ENCODE measurements at regions not wholly inside any gene's neighbourhood (a gene's known extent, or its start where the extent isn't known, plus 50 kb on each side); places are given as distances from the start of the nearest gene placed in this dataset.

DNA sequence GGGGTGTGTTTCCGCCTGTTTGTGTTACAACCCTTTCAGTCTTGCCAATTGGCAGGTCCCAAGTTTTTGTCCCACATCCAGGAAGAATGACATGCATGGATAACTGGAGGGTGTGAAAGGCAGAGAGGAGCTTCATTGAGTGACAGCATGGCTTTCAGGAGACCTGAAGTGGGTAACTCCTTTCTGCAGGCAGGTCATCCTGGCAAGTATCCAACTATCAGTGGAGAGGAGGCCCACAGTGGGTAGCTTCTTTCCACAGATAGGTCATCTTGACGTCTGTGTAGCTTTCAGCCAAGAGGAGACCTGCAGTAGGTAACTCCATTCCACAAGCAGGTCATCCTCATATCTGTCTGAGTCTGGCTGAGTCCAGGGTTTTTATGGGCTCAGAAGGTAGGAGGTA, 1268.8 kb upstream of the CNTN5 start:
- TF ChIP-seq POLR2A (IDR thresholded peaks at IDR 0.05), result no peak
- TF ChIP-seq, protein P1, sequence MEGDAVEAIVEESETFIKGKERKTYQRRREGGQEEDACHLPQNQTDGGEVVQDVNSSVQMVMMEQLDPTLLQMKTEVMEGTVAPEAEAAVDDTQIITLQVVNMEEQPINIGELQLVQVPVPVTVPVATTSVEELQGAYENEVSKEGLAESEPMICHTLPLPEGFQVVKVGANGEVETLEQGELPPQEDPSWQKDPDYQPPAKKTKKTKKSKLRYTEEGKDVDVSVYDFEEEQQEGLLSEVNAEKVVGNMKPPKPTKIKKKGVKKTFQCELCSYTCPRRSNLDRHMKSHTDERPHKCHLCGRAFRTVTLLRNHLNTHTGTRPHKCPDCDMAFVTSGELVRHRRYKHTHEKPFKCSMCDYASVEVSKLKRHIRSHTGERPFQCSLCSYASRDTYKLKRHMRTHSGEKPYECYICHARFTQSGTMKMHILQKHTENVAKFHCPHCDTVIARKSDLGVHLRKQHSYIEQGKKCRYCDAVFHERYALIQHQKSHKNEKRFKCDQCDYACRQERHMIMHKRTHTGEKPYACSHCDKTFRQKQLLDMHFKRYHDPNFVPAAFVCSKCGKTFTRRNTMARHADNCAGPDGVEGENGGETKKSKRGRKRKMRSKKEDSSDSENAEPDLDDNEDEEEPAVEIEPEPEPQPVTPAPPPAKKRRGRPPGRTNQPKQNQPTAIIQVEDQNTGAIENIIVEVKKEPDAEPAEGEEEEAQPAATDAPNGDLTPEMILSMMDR (IDR thresholded peaks at IDR 0.05), result no peak
